ENCODE measurements at regions not wholly inside any gene's neighbourhood (a gene's known extent, or its start where the extent isn't known, plus 50 kb on each side); places are given as distances from the start of the nearest gene placed in this dataset.

- TF ChIP-seq, protein P1, sequence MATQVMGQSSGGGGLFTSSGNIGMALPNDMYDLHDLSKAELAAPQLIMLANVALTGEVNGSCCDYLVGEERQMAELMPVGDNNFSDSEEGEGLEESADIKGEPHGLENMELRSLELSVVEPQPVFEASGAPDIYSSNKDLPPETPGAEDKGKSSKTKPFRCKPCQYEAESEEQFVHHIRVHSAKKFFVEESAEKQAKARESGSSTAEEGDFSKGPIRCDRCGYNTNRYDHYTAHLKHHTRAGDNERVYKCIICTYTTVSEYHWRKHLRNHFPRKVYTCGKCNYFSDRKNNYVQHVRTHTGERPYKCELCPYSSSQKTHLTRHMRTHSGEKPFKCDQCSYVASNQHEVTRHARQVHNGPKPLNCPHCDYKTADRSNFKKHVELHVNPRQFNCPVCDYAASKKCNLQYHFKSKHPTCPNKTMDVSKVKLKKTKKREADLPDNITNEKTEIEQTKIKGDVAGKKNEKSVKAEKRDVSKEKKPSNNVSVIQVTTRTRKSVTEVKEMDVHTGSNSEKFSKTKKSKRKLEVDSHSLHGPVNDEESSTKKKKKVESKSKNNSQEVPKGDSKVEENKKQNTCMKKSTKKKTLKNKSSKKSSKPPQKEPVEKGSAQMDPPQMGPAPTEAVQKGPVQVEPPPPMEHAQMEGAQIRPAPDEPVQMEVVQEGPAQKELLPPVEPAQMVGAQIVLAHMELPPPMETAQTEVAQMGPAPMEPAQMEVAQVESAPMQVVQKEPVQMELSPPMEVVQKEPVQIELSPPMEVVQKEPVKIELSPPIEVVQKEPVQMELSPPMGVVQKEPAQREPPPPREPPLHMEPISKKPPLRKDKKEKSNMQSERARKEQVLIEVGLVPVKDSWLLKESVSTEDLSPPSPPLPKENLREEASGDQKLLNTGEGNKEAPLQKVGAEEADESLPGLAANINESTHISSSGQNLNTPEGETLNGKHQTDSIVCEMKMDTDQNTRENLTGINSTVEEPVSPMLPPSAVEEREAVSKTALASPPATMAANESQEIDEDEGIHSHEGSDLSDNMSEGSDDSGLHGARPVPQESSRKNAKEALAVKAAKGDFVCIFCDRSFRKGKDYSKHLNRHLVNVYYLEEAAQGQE (IDR thresholded peaks at IDR 0.05; ENCODE audit: unreplicated experiment): no peak
- TF ChIP-seq EZH2phosphoT487 (IDR thresholded peaks at IDR 0.05; ENCODE audit: unreplicated experiment) (no peak), ZNF331 (CRISPR knock-in tag; IDR thresholded peaks at IDR 0.05; ENCODE audit: low read depth) (no peak), JUNB (IDR thresholded peaks at IDR 0.05; ENCODE audit: unreplicated experiment) (no peak)
- TF ChIP-seq, protein P2, sequence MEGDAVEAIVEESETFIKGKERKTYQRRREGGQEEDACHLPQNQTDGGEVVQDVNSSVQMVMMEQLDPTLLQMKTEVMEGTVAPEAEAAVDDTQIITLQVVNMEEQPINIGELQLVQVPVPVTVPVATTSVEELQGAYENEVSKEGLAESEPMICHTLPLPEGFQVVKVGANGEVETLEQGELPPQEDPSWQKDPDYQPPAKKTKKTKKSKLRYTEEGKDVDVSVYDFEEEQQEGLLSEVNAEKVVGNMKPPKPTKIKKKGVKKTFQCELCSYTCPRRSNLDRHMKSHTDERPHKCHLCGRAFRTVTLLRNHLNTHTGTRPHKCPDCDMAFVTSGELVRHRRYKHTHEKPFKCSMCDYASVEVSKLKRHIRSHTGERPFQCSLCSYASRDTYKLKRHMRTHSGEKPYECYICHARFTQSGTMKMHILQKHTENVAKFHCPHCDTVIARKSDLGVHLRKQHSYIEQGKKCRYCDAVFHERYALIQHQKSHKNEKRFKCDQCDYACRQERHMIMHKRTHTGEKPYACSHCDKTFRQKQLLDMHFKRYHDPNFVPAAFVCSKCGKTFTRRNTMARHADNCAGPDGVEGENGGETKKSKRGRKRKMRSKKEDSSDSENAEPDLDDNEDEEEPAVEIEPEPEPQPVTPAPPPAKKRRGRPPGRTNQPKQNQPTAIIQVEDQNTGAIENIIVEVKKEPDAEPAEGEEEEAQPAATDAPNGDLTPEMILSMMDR (conservative IDR thresholded peaks at IDR 0.05; ENCODE audit: low read depth in 2 of 2): no peak
These were observed 93.1 kb downstream of the TNFAIP2 start (continued) for GRCh38 chr14:103216399-103216798.

DNA sequence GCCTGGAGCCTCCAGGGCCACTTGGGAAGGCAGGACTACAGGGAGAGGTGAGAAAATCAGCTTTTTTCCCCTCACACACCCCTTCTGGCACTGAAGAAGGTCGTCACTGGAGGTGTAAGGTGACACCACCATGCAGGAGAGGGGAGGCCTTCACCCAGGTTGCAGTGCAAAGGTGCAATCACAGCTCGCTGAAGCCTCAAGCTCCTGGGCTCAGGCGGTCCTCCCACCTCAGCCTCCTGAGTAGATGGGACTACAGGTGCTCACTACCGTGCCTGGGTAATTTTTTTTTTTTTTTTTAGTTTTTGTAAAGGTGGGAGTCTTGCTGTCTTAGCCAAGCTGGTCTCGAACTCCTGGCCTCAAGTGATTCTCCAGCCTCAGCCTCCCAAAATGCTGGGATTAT, 93.6 kb downstream of the TNFAIP2 start:
- H3K4me1 Mint-ChIP-seq: 0 out of 3 replicates have a peak, but pooled peaks cover 6% of the 10 kb centered on the region
- H3K36me3 Mint-ChIP-seq (ENCODE audit: low read depth): no peaks in the 10 kb centered on the region; the same call in 2 of the 3 replicates
- TF ChIP-seq EZH2phosphoT487 (IDR thresholded peaks at IDR 0.05; ENCODE audit: unreplicated experiment): no peak
- TF ChIP-seq ZNF114 (CRISPR knock-in tag; IDR thresholded peaks at IDR 0.05): no peak
- TF ChIP-seq POLR2AphosphoS5 (IDR thresholded peaks at IDR 0.05; ENCODE audit: low read depth): no peak
- no peak for TF ChIP-seq NANOG (IDR thresholded peaks at IDR 0.05; ENCODE audit: borderline replicate concordance)
- TF ChIP-seq, protein P1 (IDR thresholded peaks at IDR 0.05; ENCODE audit: unreplicated experiment): no peak
- no peak for TF ChIP-seq JUNB (IDR thresholded peaks at IDR 0.05; ENCODE audit: unreplicated experiment)
- no peak for TF ChIP-seq EZH2 (IDR thresholded peaks at IDR 0.05; ENCODE audit: low read depth, unreplicated experiment)
- no peak for TF ChIP-seq ETS1 (IDR thresholded peaks at IDR 0.05)
- TF ChIP-seq CREB1 (CRISPR knock-in tag; IDR thresholded peaks at IDR 0.05; ENCODE audit: low read depth): no peak

More for the DNA sequence above, 93.6 kb downstream of the TNFAIP2 start:
- Histone ChIP-seq H3K27ac (ENCODE audit: low read depth) (no peak overlapping the region), H3K4me1 (ENCODE audit: insufficient read depth) (no peaks in the 10 kb centered on the region; the same call in 1 of the 2 replicates), H3K4me3 (no peak overlapping the region), H3K27me3 (ENCODE audit: insufficient read depth) (peaks cover 34% of the 10 kb centered on the region), H3K36me3 (ENCODE audit: insufficient read depth) (no peaks in the 10 kb centered on the region), H3K9me2 (ENCODE audit: insufficient read depth) (no peaks in the 10 kb centered on the region), H3K4me2 (no peak overlapping the region), H4K20me1 (replicated peaks; ENCODE audit: insufficient read depth) (no peaks in the 10 kb centered on the region), H3K79me2 (replicated peaks; ENCODE audit: insufficient read depth) (no peaks in the 10 kb centered on the region), H3F3A (replicated peaks; ENCODE audit: low read depth) (no peaks in the 10 kb centered on the region), H2AFZ (no peak overlapping the region)
- no peaks in the 10 kb centered on the region for H3K9me3 Mint-ChIP-seq
- no peak; the same call in 2 of the 3 replicates for ATAC-seq
- peaks cover 25% of the 10 kb centered on the region for H3K27me3 Mint-ChIP-seq (ENCODE audit: insufficient read depth, low read depth, poor library complexity)
- H3K27ac Mint-ChIP-seq: no peak overlapping the region
- H3K4me3 Mint-ChIP-seq: no peak overlapping the region
- DNase-seq (ENCODE audit: low spot score): no peak

Measured in GM23338 (cell line).